DOHH2 (cell line): ENCODE measurements at regions not wholly inside any gene's neighbourhood (a gene's known extent, or its start where the extent isn't known, plus 50 kb on each side); places are given as distances from the start of the nearest gene placed in this dataset.

ENCODE experiments used
- H3F3A ChIP-seq: fragments of 200-600 bp; sonication (generic), shearing (Covaris generic); 2 replicates; pipeline ENCODE4 v1.6.0; 2016; ENCODE audit warnings: antibody characterized with exemption, mild to moderate bottlenecking; ENCODE audit not compliant: control insufficient read depth, insufficient read depth
- H3K27ac ChIP-seq: fragments of 200-600 bp; sonication (generic); 2 replicates; pipeline ENCODE4 v1.5.1; 2014; ENCODE audit warnings: low read depth, mild to moderate bottlenecking, low read length, moderate library complexity
- H3K27me3 ChIP-seq: fragments of 200-600 bp; sonication (generic); 2 replicates; pipeline ENCODE4 v1.6.1; 2014; ENCODE audit warnings: mild to moderate bottlenecking, low read length, mixed read lengths; ENCODE audit not compliant: control insufficient read depth
- H3K36me3 ChIP-seq: fragments of 200-600 bp; sonication (generic); 2 replicates; pipeline ENCODE4 v1.6.1; 2014; ENCODE audit warnings: mild to moderate bottlenecking, low read length, moderate library complexity, mixed read lengths; ENCODE audit not compliant: control insufficient read depth
- H3K4me1 ChIP-seq: fragments of 200-600 bp; sonication (generic); 2 replicates; pipeline ENCODE4 v1.6.1; 2014; ENCODE audit warnings: mild to moderate bottlenecking, low read length, mixed read lengths; ENCODE audit not compliant: control insufficient read depth
- H3K4me2 ChIP-seq: fragments of 200-600 bp; sonication (generic); 2 replicates; pipeline ENCODE4 v1.6.0; 2014; ENCODE audit warnings: mild to moderate bottlenecking, low read length, moderate library complexity
- H3K4me3 ChIP-seq: fragments of 200-600 bp; sonication (generic); 2 replicates; pipeline ENCODE4 v1.5.1; 2014; ENCODE audit warnings: mild to moderate bottlenecking, low read length, mixed read lengths
- H3K79me2 ChIP-seq: fragments of 200-600 bp; sonication (generic); 2 replicates; pipeline ENCODE4 v1.6.1; 2014; ENCODE audit warnings: mild to moderate bottlenecking, low read length, mixed read lengths; ENCODE audit not compliant: control insufficient read depth
- H3K9me2 ChIP-seq: fragments of 200-600 bp; sonication (generic); replicated peaks from 2 replicates; pipeline ENCODE4 v1.6.1; 2014; ENCODE audit warnings: mild to moderate bottlenecking, low read length, mixed read lengths; ENCODE audit not compliant: control insufficient read depth
- H3K9me3 ChIP-seq: fragments of 200-600 bp; sonication (generic); 2 replicates; pipeline ENCODE4 v1.6.1; 2014; ENCODE audit warnings: antibody characterized with exemption, low read length, mixed read lengths; ENCODE audit not compliant: control insufficient read depth, insufficient read depth
- H4K20me1 ChIP-seq: fragments of 200-600 bp; sonication (generic); 2 replicates; pipeline ENCODE4 v1.6.0; 2014; ENCODE audit warnings: low read depth, mild to moderate bottlenecking, antibody characterized with exemption, low read length, moderate library complexity; ENCODE audit not compliant: control insufficient read depth, insufficient read depth
- CTCF ChIP-seq: fragments of 200-600 bp; sonication (generic); IDR thresholded peaks from one replicate; pipeline ENCODE4 v1.5.1; 2014; ENCODE audit warnings: antibody characterized with exemption, mild to moderate bottlenecking, low read depth, low read length; ENCODE audit not compliant: poor library complexity, severe bottlenecking
- EZH2phosphoT487 ChIP-seq: fragments of 200-600 bp; sonication (generic); IDR thresholded peaks from 2 replicates; pipeline ENCODE4 v1.6.1; 2017; ENCODE audit warnings: borderline replicate concordance, mild to moderate bottlenecking, antibody characterized with exemption, low read length, moderate library complexity, mixed read lengths

GRCh38 chr12:34387711-34388635, 365.7 kb downstream of the ALG10 start:
- Histone ChIP-seq H3K4me2 (no peak overlapping the region), H3F3A (no peaks in the 10 kb centered on the region), H3K9me2 (no peaks in the 10 kb centered on the region), H3K9me3 (peaks cover 67% of the 10 kb centered on the region), H4K20me1 (no peaks in the 10 kb centered on the region), H3K27ac (no peak overlapping the region), H3K4me3 (no peak overlapping the region), H3K36me3 (no peaks in the 10 kb centered on the region), H3K27me3 (no peaks in the 10 kb centered on the region), H3K79me2 (no peaks in the 10 kb centered on the region), H3K4me1 (no peaks in the 10 kb centered on the region)
- no peak for TF ChIP-seq EZH2phosphoT487
- TF ChIP-seq CTCF: no peak

- Histone ChIP-seq H3F3A (no peaks in the 10 kb centered on the region), H3K4me2 (no peak overlapping the region), H3K27me3 (no peaks in the 10 kb centered on the region), H3K36me3 (no peaks in the 10 kb centered on the region), H3K79me2 (no peaks in the 10 kb centered on the region), H3K27ac (no peak overlapping the region), H3K9me2 (no peaks in the 10 kb centered on the region), H3K4me1 (no peaks in the 10 kb centered on the region), H3K4me3 (no peak overlapping the region), H3K9me3 (peaks cover 64% of the 10 kb centered on the region; the same call in 1 of the 2 replicates), H4K20me1 (no peaks in the 10 kb centered on the region)
- TF ChIP-seq CTCF (no peak), EZH2phosphoT487 (no peak)
Measured at GRCh38 chr12:34388636-34389377, 366.5 kb downstream of the ALG10 start.

GRCh38 chr12:34389378-34390170, 367.3 kb downstream of the ALG10 start:
- Histone ChIP-seq H3K27me3 (no peaks in the 10 kb centered on the region), H3K36me3 (no peaks in the 10 kb centered on the region), H3K4me3 (no peak overlapping the region), H3F3A (no peaks in the 10 kb centered on the region), H3K9me2 (no peaks in the 10 kb centered on the region), H4K20me1 (no peaks in the 10 kb centered on the region), H3K4me1 (no peaks in the 10 kb centered on the region), H3K79me2 (no peaks in the 10 kb centered on the region), H3K9me3 (peaks cover 60% of the 10 kb centered on the region; the same call in 1 of the 2 replicates), H3K4me2 (no peak overlapping the region), H3K27ac (no peak overlapping the region)
- TF ChIP-seq CTCF (no peak), EZH2phosphoT487 (no peak)
